ENCODE measurements at regions not wholly inside any gene's neighbourhood (a gene's known extent, or its start where the extent isn't known, plus 50 kb on each side); places are given as distances from the start of the nearest gene placed in this dataset.

DNA sequence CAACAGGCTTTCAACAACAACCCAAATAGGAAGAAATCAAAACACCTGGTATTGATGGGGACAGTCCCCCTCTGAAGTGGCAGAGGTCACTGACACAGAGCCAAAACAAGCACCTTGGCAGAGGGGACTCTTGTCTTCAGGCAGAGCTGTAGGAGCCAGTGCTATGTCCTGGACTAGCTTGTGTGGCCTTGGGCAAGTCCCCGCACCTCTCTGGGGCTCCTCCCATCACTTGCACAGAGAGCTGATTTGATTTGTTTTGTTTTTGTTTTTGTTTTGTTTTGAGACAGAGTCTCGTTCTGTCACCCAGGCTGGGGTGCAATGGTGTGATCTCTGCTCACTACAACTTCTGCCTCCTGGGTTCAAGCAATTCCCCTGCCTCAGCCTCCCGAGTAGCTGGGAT, 100.8 kb downstream of the C9orf50 start:
- no peak overlapping the region for H3K4me3 Mint-ChIP-seq
- ChIA-PET POLR2A (interaction anchor here (0.6 kb wide), 1 partner anchor 62 kb away, joined by 4 read pairs; no protein-coding TSS in a partner anchor), CTCF (no interaction called here)
- Histone ChIP-seq H3K4me1 (ENCODE audit: insufficient read depth, low read length) (no peaks in the 10 kb centered on the region), H3K4me3 (ENCODE audit: low read length) (no peak overlapping the region), H3K27me3 (ENCODE audit: control insufficient read depth in 1 of 2, insufficient read depth in 2 of 2, low read length in 2 of 2) (no peaks in the 10 kb centered on the region), H3K36me3 (ENCODE audit: insufficient read depth, low read length) (no peaks in the 10 kb centered on the region), H3K9me3 (ENCODE audit: control insufficient read depth in 1 of 2, insufficient read depth in 1 of 2, low read length in 2 of 2) (peaks cover 11 to 20% of the 10 kb centered on the region in 2 experiments), H3K27ac (ENCODE audit: low read depth in 1 of 2, low read length in 2 of 2) (no peak overlapping the region)
- peaks cover 6% of the 10 kb centered on the region for H3K9me3 Mint-ChIP-seq
- ATAC-seq (ENCODE audit: poor library complexity) (no peak), DNase-seq (no peak)
- no peak overlapping the region for H3K27ac Mint-ChIP-seq
- H3K4me1 Mint-ChIP-seq (ENCODE audit: low read depth): no peaks in the 10 kb centered on the region
- H3K36me3 Mint-ChIP-seq (ENCODE audit: low read depth): peaks cover 8% of the 10 kb centered on the region
- H3K27me3 Mint-ChIP-seq: no peaks in the 10 kb centered on the region
- intact Hi-C loops (cut with DNase I, micrococcal nuclease): no loop called here
- TF ChIP-seq, protein P1, sequence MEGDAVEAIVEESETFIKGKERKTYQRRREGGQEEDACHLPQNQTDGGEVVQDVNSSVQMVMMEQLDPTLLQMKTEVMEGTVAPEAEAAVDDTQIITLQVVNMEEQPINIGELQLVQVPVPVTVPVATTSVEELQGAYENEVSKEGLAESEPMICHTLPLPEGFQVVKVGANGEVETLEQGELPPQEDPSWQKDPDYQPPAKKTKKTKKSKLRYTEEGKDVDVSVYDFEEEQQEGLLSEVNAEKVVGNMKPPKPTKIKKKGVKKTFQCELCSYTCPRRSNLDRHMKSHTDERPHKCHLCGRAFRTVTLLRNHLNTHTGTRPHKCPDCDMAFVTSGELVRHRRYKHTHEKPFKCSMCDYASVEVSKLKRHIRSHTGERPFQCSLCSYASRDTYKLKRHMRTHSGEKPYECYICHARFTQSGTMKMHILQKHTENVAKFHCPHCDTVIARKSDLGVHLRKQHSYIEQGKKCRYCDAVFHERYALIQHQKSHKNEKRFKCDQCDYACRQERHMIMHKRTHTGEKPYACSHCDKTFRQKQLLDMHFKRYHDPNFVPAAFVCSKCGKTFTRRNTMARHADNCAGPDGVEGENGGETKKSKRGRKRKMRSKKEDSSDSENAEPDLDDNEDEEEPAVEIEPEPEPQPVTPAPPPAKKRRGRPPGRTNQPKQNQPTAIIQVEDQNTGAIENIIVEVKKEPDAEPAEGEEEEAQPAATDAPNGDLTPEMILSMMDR (IDR thresholded peaks at IDR 0.05): no peak

DNA sequence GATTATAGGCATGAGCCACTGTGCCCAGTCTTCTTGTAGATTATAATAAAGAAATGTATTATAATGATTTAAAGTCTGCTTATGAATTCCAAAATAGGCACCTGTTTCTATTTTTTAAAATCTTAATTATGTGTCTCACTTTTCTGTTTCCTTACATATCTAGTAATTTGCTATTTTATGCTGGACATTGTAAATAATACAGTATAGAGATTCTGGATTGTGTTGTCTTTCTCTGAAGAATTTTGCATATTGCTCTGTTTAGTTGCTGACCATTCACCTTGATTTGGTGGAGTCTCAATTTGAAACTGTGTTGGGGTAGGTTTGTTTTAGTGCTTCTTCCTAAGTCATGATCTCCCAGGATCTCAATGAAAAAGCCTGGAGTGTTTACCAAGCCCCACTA, 102.8 kb downstream of the C9orf50 start:
- CTCF ChIA-PET: no interaction called here
- TF ChIP-seq, protein P1 (IDR thresholded peaks at IDR 0.05): no peak
- peaks cover 12% of the 10 kb centered on the region for H3K36me3 Mint-ChIP-seq (ENCODE audit: low read depth)
- POLR2A ChIA-PET: no interaction called here
- peaks cover 31 to 38% of the 10 kb centered on the region in 2 experiments for H3K9me3 ChIP-seq (ENCODE audit: control insufficient read depth in 1 of 2, insufficient read depth in 1 of 2, low read length in 2 of 2)
- no peak overlapping the region for H3K27ac Mint-ChIP-seq
- no peaks in the 10 kb centered on the region for H3K27me3 ChIP-seq (ENCODE audit: control insufficient read depth in 1 of 2, insufficient read depth in 2 of 2, low read length in 2 of 2)
- ATAC-seq (ENCODE audit: poor library complexity) (no peak), DNase-seq (no peak)
- H3K4me3 ChIP-seq (ENCODE audit: low read length): no peak overlapping the region
- no peak overlapping the region for H3K27ac ChIP-seq (ENCODE audit: low read depth in 1 of 2, low read length in 2 of 2)
- H3K4me1 Mint-ChIP-seq (ENCODE audit: low read depth): no peaks in the 10 kb centered on the region
- intact Hi-C loops (cut with DNase I, micrococcal nuclease): no loop called here
- no peaks in the 10 kb centered on the region for H3K4me1 ChIP-seq (ENCODE audit: insufficient read depth, low read length)
- H3K4me3 Mint-ChIP-seq: no peak overlapping the region
- peaks cover 12% of the 10 kb centered on the region for H3K9me3 Mint-ChIP-seq
- H3K27me3 Mint-ChIP-seq: no peaks in the 10 kb centered on the region
- H3K36me3 ChIP-seq (ENCODE audit: insufficient read depth, low read length): no peaks in the 10 kb centered on the region

DNA sequence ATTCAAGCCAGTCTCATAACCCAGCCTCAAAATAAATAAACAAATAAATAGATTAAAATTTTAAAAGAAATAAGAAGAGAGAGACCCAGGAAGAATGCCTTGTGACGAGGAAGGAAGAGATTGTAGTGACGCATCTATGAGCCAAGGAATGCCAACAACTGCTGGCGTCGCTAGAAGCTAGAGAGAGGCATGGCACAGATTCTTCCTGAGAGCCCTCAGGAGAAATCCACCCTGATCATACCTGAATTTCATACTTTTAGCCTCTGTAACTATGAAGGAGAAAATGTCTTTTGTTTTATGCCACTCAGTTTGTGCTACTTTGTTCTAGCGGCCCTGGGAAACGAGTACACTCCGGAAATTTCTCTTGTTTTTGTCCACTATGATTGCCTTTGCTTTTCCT, 103.9 kb downstream of the C9orf50 start:
- Mint-ChIP-seq H3K9me3 (peaks cover 12% of the 10 kb centered on the region), H3K27ac (no peak overlapping the region), H3K4me3 (no peak overlapping the region), H3K4me1 (ENCODE audit: low read depth) (no peaks in the 10 kb centered on the region), H3K27me3 (no peaks in the 10 kb centered on the region), H3K36me3 (ENCODE audit: low read depth) (peaks cover 12% of the 10 kb centered on the region)
- no peak overlapping the region for H3K4me3 ChIP-seq (ENCODE audit: low read length)
- H3K9me3 ChIP-seq (ENCODE audit: control insufficient read depth in 1 of 2, insufficient read depth in 1 of 2, low read length in 2 of 2): peaks cover 31 to 43% of the 10 kb centered on the region in 2 experiments
- no peaks in the 10 kb centered on the region for H3K4me1 ChIP-seq (ENCODE audit: insufficient read depth, low read length)
- TF ChIP-seq, protein P1 (IDR thresholded peaks at IDR 0.05): no peak
- no peaks in the 10 kb centered on the region for H3K27me3 ChIP-seq (ENCODE audit: control insufficient read depth in 1 of 2, insufficient read depth in 2 of 2, low read length in 2 of 2)
- intact Hi-C loops (cut with DNase I, micrococcal nuclease): no loop called here
- no peak overlapping the region for H3K27ac ChIP-seq (ENCODE audit: low read depth in 1 of 2, low read length in 2 of 2)
- ChIA-PET CTCF (no interaction called here), POLR2A (interaction anchor here (1.1 kb wide), 1 partner anchor 73 kb away, joined by 3 read pairs; no protein-coding TSS in a partner anchor)
- H3K36me3 ChIP-seq (ENCODE audit: insufficient read depth, low read length): no peaks in the 10 kb centered on the region
- DNase-seq: no peak
- no peak for ATAC-seq (ENCODE audit: poor library complexity)

All from CD4-positive, alpha-beta T cell (primary cell).